Cerebellar cortex (tissue), 1 donor: ENCODE measurements at regions not wholly inside any gene's neighbourhood (a gene's known extent, or its start where the extent isn't known, plus 50 kb on each side); places are given as distances from the start of the nearest gene placed in this dataset.

Experiments used
- DNase-seq: peaks from one replicate; pipeline ENCODE4 v3.0.0-alpha.2; 2015; ENCODE audit warnings: low spot score

DNA sequence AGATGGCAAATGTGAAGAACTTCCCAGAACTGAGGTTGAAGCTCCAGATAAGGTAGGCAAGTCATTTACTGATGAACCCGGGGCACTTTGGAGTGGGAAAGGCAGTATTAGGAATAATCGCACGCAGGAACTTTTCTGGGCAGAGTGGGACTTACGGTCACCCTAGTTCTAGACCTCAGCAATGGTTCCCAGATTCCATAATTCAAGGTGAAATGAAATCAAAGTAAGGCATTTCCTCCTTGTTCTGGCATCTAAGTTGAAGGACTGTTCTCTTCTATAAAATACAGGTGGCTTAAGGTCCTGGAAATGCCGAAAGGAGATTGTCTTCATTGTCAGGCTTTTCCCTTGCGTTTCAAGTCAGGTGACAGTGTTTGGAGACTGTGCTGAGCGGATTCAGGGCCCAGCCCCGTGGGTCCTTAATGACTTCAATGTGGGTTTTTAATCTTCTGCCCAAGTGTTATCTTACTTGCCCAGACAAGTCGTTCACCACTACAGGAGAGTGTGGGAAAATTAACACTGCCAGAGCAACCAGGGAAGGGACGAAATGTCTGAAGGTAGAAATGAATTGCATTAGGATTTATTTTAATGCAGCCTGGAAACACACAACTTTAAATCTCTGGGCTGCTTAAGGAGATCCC is 52.1 kb upstream of the STOX2 start:
- no peak for DNase-seq

- no peak for DNase-seq
These were observed 51.6 kb upstream of the STOX2 start for GRCh38 chr4:183853548-183853940.
